ENCODE measurements at regions not wholly inside any gene's neighbourhood (a gene's known extent, or its start where the extent isn't known, plus 50 kb on each side); places are given as distances from the start of the nearest gene placed in this dataset.
"Not testable (repeated sequence)": the region's sequence is repeated elsewhere in the genome, so short reads cannot be mapped to it uniquely, and the experiment has no call there.

DNA sequence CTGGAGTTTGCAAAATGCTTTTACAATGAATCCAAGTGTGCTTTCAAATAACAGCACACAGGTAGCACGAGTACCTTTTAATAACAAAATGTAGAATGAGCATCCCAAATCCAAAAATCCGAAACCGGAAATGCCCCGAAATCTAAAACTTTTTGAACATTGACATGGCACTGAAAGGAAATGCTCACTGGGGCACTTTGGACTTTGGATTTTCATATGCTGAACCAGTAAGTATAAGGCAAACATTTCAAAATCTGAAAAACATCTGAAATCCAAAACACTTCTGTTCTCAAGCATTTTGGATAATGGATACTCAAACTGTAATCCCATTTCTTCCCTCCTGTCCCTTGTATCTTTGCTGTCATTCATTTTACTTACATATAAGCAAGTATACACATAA lies 50.1 kb downstream of the GCNT4 start:
- no peak for DNase-seq

GRCh38 chr5:74995926-74996325 lies 56.4 kb downstream of the GCNT4 start:
- DNase-seq, result no peak

DNA sequence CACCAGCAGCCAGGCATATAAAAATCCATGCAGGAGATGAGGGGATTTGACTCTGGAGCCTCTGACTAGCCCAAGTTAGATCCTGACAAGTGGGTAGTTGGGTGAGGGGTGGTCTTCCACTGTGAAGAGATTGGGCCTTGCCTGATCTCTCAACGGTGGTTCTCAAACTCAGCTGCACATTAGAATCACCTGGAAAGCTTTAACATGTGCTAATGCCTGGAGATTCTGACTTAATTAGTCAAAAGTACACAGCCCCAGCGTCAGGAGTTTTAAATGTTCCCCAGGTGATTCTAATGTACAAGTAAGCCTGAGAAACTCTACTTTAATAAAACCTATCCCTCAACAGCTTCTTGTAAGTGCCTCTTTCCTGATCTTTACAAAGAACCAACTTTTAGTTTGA lies 57.5 kb downstream of the GCNT4 start:
- DNase-seq, result no peak

DNA sequence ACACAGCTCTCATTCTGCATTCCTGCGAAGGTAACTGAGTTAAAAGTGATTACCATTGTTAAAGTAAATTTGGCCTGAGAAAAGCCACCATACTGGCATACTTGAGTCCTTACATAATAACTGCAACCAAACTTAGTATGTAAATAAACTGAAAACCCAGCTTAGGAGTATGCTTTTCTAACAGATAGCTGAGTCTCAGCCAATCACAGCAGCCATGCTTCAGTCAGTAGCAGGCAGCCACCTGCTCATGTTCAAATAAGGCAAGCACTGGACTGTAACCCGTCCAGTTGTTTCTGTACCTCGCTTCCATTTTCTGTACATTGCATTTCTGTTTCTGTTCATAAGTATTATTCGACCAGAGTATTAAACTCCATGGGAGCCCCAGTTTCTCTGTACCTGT lies 58.6 kb downstream of the GCNT4 start:
- no peak for DNase-seq

DNA sequence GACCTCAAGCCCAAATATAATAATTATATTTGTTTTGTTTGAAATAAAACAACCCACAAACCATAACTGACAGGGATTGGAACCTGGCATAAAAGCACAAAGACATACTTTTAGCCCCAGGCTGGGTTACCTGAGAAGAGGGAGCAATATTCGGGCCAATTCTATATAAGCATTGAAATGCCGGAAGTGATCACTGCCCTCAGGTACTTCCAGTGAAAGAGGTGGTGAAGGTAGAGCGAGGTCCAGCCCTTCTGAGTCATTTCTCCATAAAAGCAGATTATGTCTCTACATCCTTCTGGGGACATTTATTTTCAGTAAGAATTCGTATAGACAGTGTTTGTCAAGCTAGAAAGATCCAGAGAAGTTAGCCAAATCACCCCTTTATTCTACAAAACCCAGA lies 59.6 kb downstream of the GCNT4 start:
- DNase-seq, result no peak

- DNase-seq, result no peak
Observed at GRCh38 chr5:74991522-74991921, 60.8 kb downstream of the GCNT4 start.

GRCh38 chr5:74990194-74990593 lies 62.2 kb downstream of the GCNT4 start:
- no peak for DNase-seq

- DNase-seq, result no peak
Observed at GRCh38 chr5:74988273-74988983, 63.9 kb downstream of the GCNT4 start.

DNA sequence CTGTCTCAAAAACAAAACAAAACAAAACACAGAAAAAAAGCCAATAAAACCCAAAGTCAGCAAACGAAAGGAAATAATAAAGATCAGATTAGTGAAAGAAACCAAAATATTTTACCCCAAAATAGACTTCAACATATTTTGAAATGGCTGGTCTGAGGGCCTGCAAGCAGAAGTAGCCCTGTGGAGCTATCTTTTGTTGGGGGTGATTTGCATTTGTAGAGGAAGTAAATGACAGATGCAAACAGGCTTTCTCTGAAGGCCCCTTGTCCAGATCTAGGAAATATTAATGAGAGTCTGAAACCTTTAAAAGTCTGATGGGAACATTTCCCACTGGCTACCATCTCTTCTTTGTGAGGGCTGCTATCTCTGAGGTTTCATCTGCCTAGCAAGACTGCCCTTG lies 74.0 kb downstream of the GCNT4 start:
- no peak for DNase-seq

GRCh38 chr5:74977471-74977870 lies 74.9 kb downstream of the GCNT4 start:
- peak in 1 of 5 experiments; percentile 18 for DNase-seq

- no peak for DNase-seq
Observed at GRCh38 chr5:74976651-74977050, 75.7 kb downstream of the GCNT4 start.

- DNase-seq, result no peak
Observed at GRCh38 chr5:74975582-74975981, 76.8 kb downstream of the GCNT4 start.

- peak in 2 of 5 experiments; percentile 56 to 88 for DNase-seq
Observed at GRCh38 chr5:74974451-74975091, 77.8 kb downstream of the GCNT4 start.

- DNase-seq, result peak in 1 of 5 experiments; percentile 2
Observed at GRCh38 chr5:74973694-74974093, 78.7 kb downstream of the GCNT4 start.

- DNase-seq, result no peak
Observed at GRCh38 chr5:74971947-74972460, 80.4 kb downstream of the GCNT4 start.

- not testable (repeated sequence) for DNase-seq
Observed at GRCh38 chr5:74970891-74971290, 81.5 kb downstream of the GCNT4 start.

DNA sequence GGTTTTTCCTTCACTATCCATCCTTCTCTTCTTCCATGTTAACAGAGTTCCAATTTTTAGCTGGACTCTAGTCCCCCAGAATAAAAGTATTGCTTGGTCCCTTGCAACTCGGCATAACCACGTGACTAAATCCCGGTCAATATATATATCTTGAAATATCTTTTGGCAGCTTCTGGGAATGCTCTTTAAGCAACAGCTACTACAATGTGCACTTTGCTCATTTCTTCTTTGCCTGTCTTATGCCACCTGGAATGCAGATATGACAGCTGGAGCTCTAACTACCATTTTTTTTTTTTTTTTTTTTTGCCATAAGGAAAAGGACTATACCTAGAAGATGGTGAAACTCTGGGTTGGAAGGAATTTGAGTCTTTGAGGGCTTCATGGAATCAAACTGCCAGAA lies 82.6 kb downstream of the GCNT4 start:
- no peak for DNase-seq

DNA sequence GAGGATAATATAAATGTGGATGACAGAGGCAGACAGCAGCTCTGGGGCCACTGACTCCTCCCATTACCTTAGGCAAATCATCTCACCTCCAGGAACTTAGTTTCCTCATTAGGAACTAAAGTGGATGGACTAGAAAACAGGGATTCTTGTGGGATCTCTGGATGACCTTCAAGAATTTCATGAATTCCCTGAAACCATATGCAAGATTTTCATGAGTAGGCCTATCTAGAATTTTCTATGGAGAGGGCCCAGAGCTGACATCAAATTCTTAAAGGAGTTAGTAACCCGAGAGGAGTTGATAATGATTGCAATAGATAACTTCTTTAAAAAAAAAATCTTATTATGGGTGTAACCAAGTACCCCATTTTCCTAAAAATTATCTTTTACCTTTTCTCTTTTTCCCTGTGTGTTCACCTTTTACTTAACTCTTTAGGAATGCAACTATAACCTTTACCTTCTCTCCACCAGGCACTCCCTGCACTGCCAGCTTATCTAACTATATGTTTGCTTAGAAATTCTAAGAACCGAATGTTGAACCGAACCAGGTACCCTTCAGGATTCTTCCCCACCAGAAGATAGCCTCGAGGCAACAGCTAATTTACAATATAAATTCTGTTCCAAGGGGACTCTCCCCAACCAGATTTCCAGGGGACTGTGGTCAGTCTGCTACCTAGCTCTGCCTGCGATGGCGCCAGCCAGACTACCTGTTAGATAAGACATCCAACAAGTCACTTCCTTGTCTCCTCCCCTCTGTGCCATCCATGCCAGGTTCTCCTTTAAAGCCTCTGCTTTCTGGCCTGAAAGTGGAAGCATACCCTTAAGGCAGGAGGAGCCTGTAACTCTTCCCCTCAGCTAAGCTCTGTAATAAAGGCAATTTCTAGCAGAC lies 86.0 kb downstream of the GCNT4 start:
- DNase-seq, result no peak

DNA sequence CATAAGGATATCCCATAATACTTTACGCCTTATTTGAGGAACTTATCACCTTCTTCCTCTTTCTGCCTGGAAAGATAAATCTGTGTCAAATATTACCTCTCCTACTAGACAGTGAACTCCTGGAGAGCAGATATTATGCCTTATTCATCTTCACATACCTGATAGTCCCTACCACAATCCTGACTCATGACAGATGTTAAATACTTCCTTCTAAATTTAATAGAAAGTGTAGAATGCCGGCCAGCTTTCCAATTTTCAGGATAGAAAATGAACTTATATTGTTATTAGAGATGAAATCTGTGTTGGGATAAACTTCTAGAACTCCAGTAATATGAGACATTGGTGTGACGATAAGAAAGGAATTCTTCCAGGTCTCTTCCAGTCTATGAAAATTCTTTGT lies 89.0 kb downstream of the GCNT4 start:
- no peak for DNase-seq

GRCh38 chr5:74957906-74958305 lies 91.7 kb upstream of the FAM169A start:
- DNase-seq, result no peak

GRCh38 chr5:74957029-74957784 lies 91.0 kb upstream of the FAM169A start:
- DNase-seq, result no peak

DNA sequence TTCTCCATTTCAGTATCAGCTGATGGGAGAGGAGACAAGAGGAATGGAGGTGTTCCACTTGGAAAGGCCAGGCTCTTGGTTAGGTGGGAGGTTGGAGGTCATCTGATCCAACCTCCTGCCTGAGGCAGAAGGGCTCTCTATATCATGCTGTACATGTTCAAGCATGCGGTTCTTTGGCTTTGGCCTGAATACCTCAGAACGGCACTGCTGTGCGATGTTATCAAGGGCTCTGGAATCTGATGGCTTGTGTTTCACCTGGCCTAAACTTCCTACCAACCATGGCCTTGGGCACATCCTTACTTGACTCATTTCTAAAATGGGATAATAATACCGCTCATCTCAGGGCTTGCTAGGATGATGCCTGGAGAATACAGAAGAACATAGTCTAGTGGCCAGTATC lies 90.1 kb upstream of the FAM169A start:
- DNase-seq, result no peak

GRCh38 chr5:74954919-74955318 lies 88.7 kb upstream of the FAM169A start:
- no peak for DNase-seq
